BJ (cell line): ENCODE measurements at regions not wholly inside any gene's neighbourhood (a gene's known extent, or its start where the extent isn't known, plus 50 kb on each side); places are given as distances from the start of the nearest gene placed in this dataset.

ENCODE experiments used
- CTCF ChIA-PET: fragments of 350-600 bp; formaldehyde crosslinking; extraction: SDS; loops from one replicate; lab custom pipeline; 2021; ENCODE audit warnings: antibody characterized with exemption, inconsistent platforms; lab: Yijun Ruan, JAX
- POLR2A ChIA-PET: fragments of 300-600 bp; sonication (Branson Sonifier 250); formaldehyde crosslinking; extraction: SDS; loops from one replicate; lab custom pipeline; 2021; ENCODE audit warnings: antibody characterized with exemption; lab: Charles Lee
- DNase-seq: peaks from one replicate; pipeline ENCODE4 v3.0.0-alpha.2; 2011; ENCODE audit warnings: low read depth
- H3K27me3 ChIP-seq: 2 replicates; pipeline ENCODE4 v1.6.0; 2011; ENCODE audit warnings: low read length; ENCODE audit not compliant: control insufficient read depth, insufficient read depth
- H3K36me3 ChIP-seq: 2 replicates; pipeline ENCODE4 v1.5.1; 2011; ENCODE audit warnings: low read length; ENCODE audit not compliant: control insufficient read depth, insufficient read depth
- H3K4me3 ChIP-seq: 2 replicates; pipeline ENCODE4 v1.5.1; 2011; ENCODE audit warnings: low read depth, mild to moderate bottlenecking, control low read depth, low read length
- CTCF ChIP-seq: IDR thresholded peaks from 2 replicates; pipeline ENCODE4 v1.5.1; 2011; ENCODE audit warnings: low read depth, mild to moderate bottlenecking, control low read depth, inconsistent platforms, low read length, moderate library complexity; ENCODE audit not compliant: insufficient read depth

GRCh38 chr4:58600290-58600689, 1490.1 kb upstream of the IGFBP7 start:
- ChIA-PET POLR2A (no interaction called here), CTCF (no interaction called here)
- TF ChIP-seq CTCF, result no peak
- Histone ChIP-seq H3K36me3 (no peaks in the 10 kb centered on the region), H3K4me3 (no peak overlapping the region), H3K27me3 (no peaks in the 10 kb centered on the region)
- DNase-seq, result no peak

- CTCF ChIA-PET, result no interaction called here
- no peak for TF ChIP-seq CTCF
- H3K36me3 ChIP-seq, result no peaks in the 10 kb centered on the region
- no peak for DNase-seq
- H3K4me3 ChIP-seq, result no peak overlapping the region
- POLR2A ChIA-PET, result no interaction called here
- no peaks in the 10 kb centered on the region for H3K27me3 ChIP-seq
Observed at GRCh38 chr4:58590722-58591121, 1480.5 kb upstream of the IGFBP7 start.

- POLR2A ChIA-PET, result no interaction called here
- no peak for TF ChIP-seq CTCF
- CTCF ChIA-PET, result no interaction called here
Observed at GRCh38 chr4:58587856-58588255, 1477.7 kb upstream of the IGFBP7 start.

GRCh38 chr4:58566260-58566659, 1456.1 kb upstream of the IGFBP7 start:
- Histone ChIP-seq H3K27me3 (no peaks in the 10 kb centered on the region), H3K4me3 (no peak overlapping the region), H3K36me3 (no peaks in the 10 kb centered on the region)
- no peak for DNase-seq
- ChIA-PET POLR2A (no interaction called here), CTCF (no interaction called here)
- TF ChIP-seq CTCF, result no peak

More at GRCh38 chr4:58587856-58588255, 1477.7 kb upstream of the IGFBP7 start:
- Histone ChIP-seq H3K27me3 (no peaks in the 10 kb centered on the region), H3K36me3 (no peaks in the 10 kb centered on the region), H3K4me3 (no peak overlapping the region)
- no peak for DNase-seq

GRCh38 chr4:58564695-58565475, 1454.7 kb upstream of the IGFBP7 start:
- TF ChIP-seq CTCF, result no peak
- Histone ChIP-seq H3K4me3 (no peak overlapping the region), H3K27me3 (no peaks in the 10 kb centered on the region), H3K36me3 (no peaks in the 10 kb centered on the region)
- POLR2A ChIA-PET, result no interaction called here
- CTCF ChIA-PET, result no interaction called here
- no peak for DNase-seq
